ENCODE measurements at regions not wholly inside any gene's neighbourhood (a gene's known extent, or its start where the extent isn't known, plus 50 kb on each side); places are given as distances from the start of the nearest gene placed in this dataset.

DNA sequence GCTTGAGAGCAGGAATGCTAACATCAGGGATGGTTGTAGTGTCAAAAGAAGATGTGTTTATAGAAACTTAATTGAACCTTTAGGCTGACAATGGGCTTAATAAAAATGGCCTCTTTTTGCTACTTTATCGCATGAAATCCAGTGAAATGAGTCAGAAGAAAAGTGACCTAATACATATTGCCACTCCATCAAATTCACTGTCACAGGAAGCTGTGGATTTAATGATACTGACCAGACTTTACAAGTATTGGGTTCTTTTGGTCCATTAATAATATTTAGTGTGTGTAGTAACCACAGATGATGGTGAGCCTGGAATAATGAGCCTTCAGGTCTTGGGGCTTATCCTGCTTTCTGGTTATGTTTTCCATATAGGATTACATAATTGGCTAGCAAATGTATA lies 231.8 kb upstream of the GMDS start:
- CTCF ChIA-PET = no interaction called here
- no peak for DNase-seq
- POLR2A ChIA-PET = no interaction called here

DNA sequence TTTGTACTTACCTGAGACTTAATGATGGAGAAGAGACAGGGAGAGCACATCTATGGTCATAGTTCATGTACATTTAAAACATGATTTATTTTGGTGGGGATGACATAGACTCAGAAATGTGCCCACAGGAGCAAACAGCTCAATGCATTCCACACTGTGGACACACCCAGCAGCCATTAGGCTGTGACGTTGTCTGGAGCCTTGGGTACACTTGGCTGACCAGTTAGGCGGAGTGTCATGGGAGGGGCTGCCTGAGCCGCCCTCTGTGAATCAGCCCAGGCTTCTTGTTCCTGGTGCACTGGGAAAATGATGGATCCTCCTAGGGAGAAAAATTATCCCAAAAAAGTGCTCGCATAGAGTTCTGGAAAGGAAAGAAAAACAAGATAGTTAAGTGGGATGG lies 231.0 kb upstream of the GMDS start:
- Mint-ChIP-seq H3K36me3 (no peaks in the 10 kb centered on the region), H3K27ac (peak overlapping the region in 1 of 9 donors; percentile 62), H3K4me1 (no peaks in the 10 kb centered on the region), H3K27me3 (peaks cover 7 to 35% (median 15%) of the 10 kb centered on the region in 5 donors), H3K9me3 (peaks cover 0 to 2% (median 0%) of the 10 kb centered on the region in 11 donors), H3K4me3 (no peak overlapping the region)
- Histone ChIP-seq H3K36me3 (ENCODE audit: control insufficient read depth in 2 of 3, insufficient read depth in 3 of 3, low read length in 3 of 3) (no peaks in the 10 kb centered on the region), H3K27ac (ENCODE audit: low read depth, low read length) (no peak overlapping the region), H3K27me3 (ENCODE audit: control insufficient read depth in 2 of 2, insufficient read depth in 2 of 2, low read length in 2 of 2) (no peaks in the 10 kb centered on the region), H3K4me3 (ENCODE audit: low read length) (no peak overlapping the region), H3K9me3 (ENCODE audit: control insufficient read depth in 2 of 3, low read length in 3 of 3) (no peaks in the 10 kb centered on the region), H3K4me1 (ENCODE audit: control insufficient read depth in 2 of 2, insufficient read depth in 2 of 2, low read length in 2 of 2) (no peaks in the 10 kb centered on the region)
- no peak for ATAC-seq
- no peak for DNase-seq
- POLR2A ChIA-PET = no interaction called here
- CTCF ChIA-PET = no interaction called here
- intact Hi-C loops (cut with micrococcal nuclease) = no loop called here

More for the DNA sequence above, 231.8 kb upstream of the GMDS start:
- H3K4me3 Mint-ChIP-seq = no peak overlapping the region
- peaks cover 0 to 2% (median 0%) of the 10 kb centered on the region in 3 experiments for H3K9me3 ChIP-seq (ENCODE audit: control insufficient read depth in 2 of 3, low read length in 3 of 3)
- H3K9me3 Mint-ChIP-seq = peaks cover 0 to 6% (median 2%) of the 10 kb centered on the region in 11 donors
- no peaks in the 10 kb centered on the region for H3K4me1 Mint-ChIP-seq
- H3K27me3 ChIP-seq (ENCODE audit: control insufficient read depth in 2 of 2, insufficient read depth in 2 of 2, low read length in 2 of 2) = no peaks in the 10 kb centered on the region
- H3K27me3 Mint-ChIP-seq = peaks cover 9 to 35% (median 12%) of the 10 kb centered on the region in 5 donors
- H3K27ac Mint-ChIP-seq = no peak overlapping the region
- peaks cover 0 to 2% (median 0%) of the 10 kb centered on the region in 5 donors for H3K36me3 Mint-ChIP-seq
- ATAC-seq = no peak
- no peak overlapping the region for H3K27ac ChIP-seq (ENCODE audit: low read depth, low read length)
- H3K4me1 ChIP-seq (ENCODE audit: control insufficient read depth in 2 of 2, insufficient read depth in 2 of 2, low read length in 2 of 2) = no peaks in the 10 kb centered on the region
- H3K36me3 ChIP-seq (ENCODE audit: control insufficient read depth in 2 of 3, insufficient read depth in 3 of 3, low read length in 3 of 3) = no peaks in the 10 kb centered on the region
- intact Hi-C loops (cut with micrococcal nuclease) = no loop called here
- H3K4me3 ChIP-seq (ENCODE audit: low read length) = no peak overlapping the region

DNA sequence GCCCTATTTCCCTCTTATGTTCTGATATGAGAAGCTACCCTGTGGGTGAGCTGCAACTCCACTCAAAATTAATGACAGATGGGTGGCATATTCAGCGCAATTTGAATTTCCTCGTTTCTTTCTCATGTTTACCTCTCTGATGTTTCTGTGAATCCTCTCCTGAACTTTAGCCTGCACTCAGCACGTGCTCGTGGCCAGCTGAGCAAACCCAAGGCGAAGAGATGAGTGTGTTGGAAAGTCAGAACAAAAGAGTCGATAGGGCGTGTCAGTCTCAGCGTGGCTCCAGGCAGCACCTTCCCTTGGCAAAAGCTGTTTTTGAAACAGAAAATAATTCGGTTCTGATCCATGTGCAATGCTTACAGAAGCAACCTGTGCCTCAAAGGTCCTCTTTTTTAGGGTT lies 226.1 kb upstream of the GMDS start:
- Mint-ChIP-seq H3K9me3 (peaks cover 0 to 2% (median 0%) of the 10 kb centered on the region in 11 donors), H3K27me3 (peaks cover 24 to 55% (median 33%) of the 10 kb centered on the region in 5 donors), H3K4me3 (no peak overlapping the region), H3K4me1 (peaks cover 0 to 3% (median 0%) of the 10 kb centered on the region in 7 donors), H3K27ac (no peak overlapping the region), H3K36me3 (peaks cover 0 to 4% (median 0%) of the 10 kb centered on the region in 5 donors)
- no peak for ATAC-seq
- no peak overlapping the region for H3K27ac ChIP-seq (ENCODE audit: low read depth, low read length)
- H3K9me3 ChIP-seq (ENCODE audit: control insufficient read depth in 2 of 3, low read length in 3 of 3) = no peaks in the 10 kb centered on the region
- no peak for DNase-seq
- intact Hi-C loops (cut with micrococcal nuclease) = no loop called here
- no peaks in the 10 kb centered on the region for H3K36me3 ChIP-seq (ENCODE audit: control insufficient read depth in 2 of 3, insufficient read depth in 3 of 3, low read length in 3 of 3)
- POLR2A ChIA-PET = no interaction called here
- H3K4me1 ChIP-seq (ENCODE audit: control insufficient read depth in 2 of 2, insufficient read depth in 2 of 2, low read length in 2 of 2) = no peaks in the 10 kb centered on the region
- CTCF ChIA-PET = no interaction called here
- H3K27me3 ChIP-seq (ENCODE audit: control insufficient read depth in 2 of 2, insufficient read depth in 2 of 2, low read length in 2 of 2) = no peaks in the 10 kb centered on the region
- H3K4me3 ChIP-seq (ENCODE audit: low read length) = no peak overlapping the region

DNA sequence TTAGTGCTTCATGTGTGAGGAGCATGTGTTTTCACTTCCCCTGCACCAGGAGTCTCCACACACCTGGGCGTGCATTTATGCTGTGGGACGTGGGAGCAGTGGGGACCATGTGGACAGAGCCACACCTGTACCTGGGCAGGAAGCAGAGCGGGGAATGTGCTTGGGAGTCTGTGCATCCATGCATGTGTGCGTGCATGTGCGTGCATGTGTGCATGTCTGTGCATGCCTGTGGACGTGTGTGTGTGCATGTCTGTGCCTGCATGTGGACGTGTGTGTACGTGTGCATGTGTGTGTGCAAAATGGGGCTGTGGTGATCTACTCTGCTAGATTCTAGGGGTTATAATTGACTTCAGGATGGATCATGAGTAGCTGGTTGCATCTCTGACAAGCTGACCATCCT lies 224.0 kb upstream of the GMDS start:
- intact Hi-C loops (cut with micrococcal nuclease) = no loop called here
- Histone ChIP-seq H3K9me3 (ENCODE audit: control insufficient read depth in 2 of 3, low read length in 3 of 3) (no peaks in the 10 kb centered on the region), H3K4me1 (ENCODE audit: control insufficient read depth in 2 of 2, insufficient read depth in 2 of 2, low read length in 2 of 2) (no peaks in the 10 kb centered on the region), H3K27ac (ENCODE audit: low read depth, low read length) (no peak overlapping the region), H3K27me3 (ENCODE audit: control insufficient read depth in 2 of 2, insufficient read depth in 2 of 2, low read length in 2 of 2) (no peaks in the 10 kb centered on the region), H3K36me3 (ENCODE audit: control insufficient read depth in 2 of 3, insufficient read depth in 3 of 3, low read length in 3 of 3) (no peaks in the 10 kb centered on the region), H3K4me3 (ENCODE audit: low read length) (no peak overlapping the region)
- CTCF ChIA-PET = no interaction called here
- H3K36me3 Mint-ChIP-seq = peaks cover 0 to 4% (median 0%) of the 10 kb centered on the region in 5 donors
- POLR2A ChIA-PET = no interaction called here
- ATAC-seq (no peak), DNase-seq (no peak)
- H3K9me3 Mint-ChIP-seq = peaks cover 0 to 2% (median 0%) of the 10 kb centered on the region in 11 donors
- no peak overlapping the region for H3K4me3 Mint-ChIP-seq
- peaks cover 20 to 55% (median 36%) of the 10 kb centered on the region in 5 donors for H3K27me3 Mint-ChIP-seq
- H3K27ac Mint-ChIP-seq = no peak overlapping the region
- peaks cover 0 to 3% (median 0%) of the 10 kb centered on the region in 7 donors for H3K4me1 Mint-ChIP-seq

DNA sequence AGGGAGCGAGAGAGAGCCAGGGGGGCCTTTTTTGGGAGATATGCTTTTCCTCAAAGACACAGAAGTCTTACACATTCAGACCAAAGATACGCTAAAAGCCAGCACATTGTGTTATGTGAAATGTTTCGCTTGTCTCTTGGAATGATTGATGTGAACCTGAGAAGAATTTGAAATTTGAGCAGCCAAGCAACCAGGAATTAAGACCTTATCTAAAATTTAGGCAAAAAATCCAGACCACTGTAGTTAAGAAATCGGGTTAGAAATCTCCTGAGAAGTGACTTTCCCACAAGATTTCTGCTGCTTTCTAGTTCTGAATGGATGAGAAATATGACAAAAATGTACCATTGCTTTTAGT lies 223.2 kb upstream of the GMDS start:
- Histone ChIP-seq H3K27ac (ENCODE audit: low read depth, low read length) (no peak overlapping the region), H3K36me3 (ENCODE audit: control insufficient read depth in 2 of 3, insufficient read depth in 3 of 3, low read length in 3 of 3) (no peaks in the 10 kb centered on the region), H3K27me3 (ENCODE audit: control insufficient read depth in 2 of 2, insufficient read depth in 2 of 2, low read length in 2 of 2) (no peaks in the 10 kb centered on the region), H3K9me3 (ENCODE audit: control insufficient read depth in 2 of 3, low read length in 3 of 3) (no peaks in the 10 kb centered on the region), H3K4me3 (ENCODE audit: low read length) (no peak overlapping the region), H3K4me1 (ENCODE audit: control insufficient read depth in 2 of 2, insufficient read depth in 2 of 2, low read length in 2 of 2) (no peaks in the 10 kb centered on the region)
- intact Hi-C loops (cut with micrococcal nuclease) = no loop called here
- Mint-ChIP-seq H3K27me3 (peaks cover 20 to 55% (median 36%) of the 10 kb centered on the region in 5 donors), H3K36me3 (peaks cover 0 to 4% (median 0%) of the 10 kb centered on the region in 5 donors), H3K4me3 (no peak overlapping the region), H3K4me1 (peaks cover 0 to 3% (median 0%) of the 10 kb centered on the region in 7 donors), H3K27ac (no peak overlapping the region), H3K9me3 (peaks cover 0 to 2% (median 0%) of the 10 kb centered on the region in 11 donors)
- ChIA-PET CTCF (no interaction called here), POLR2A (no interaction called here)
- ATAC-seq (no peak), DNase-seq (no peak)

DNA sequence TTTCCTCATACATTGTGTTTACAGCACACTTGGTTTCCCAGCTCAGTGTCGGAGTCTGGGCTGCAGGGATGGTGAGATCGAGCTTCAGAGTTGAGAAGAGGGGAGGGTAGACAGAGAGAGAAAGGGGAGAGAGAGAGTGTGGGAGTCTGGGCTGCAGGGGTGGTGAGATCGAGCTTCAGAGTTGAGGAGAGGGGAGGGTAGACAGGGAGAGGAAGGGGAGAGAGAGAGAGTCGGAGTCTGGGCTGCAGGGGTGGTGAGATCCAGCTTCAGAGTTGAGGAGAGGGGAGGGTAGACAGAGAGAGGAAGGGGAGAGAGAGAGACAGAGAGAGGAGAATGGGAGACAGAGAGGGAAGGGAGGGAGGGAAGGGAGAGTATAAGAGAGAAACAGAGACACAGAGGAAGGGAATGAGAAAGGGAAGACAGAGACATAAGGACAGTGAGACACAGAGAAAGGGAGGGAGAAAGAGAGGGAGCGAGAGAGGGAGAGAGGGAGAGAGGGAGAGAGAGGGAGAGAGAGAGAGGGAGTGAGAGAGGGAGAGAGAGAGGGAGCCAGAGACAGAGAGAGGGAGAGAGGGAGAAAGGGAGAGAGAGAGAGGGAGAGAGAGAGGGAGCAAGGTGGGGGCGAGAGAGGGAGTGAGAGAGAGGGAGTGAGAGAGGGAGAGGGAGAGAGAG lies 222.7 kb upstream of the GMDS start:
- no peak overlapping the region for H3K27ac Mint-ChIP-seq
- H3K4me3 Mint-ChIP-seq = no peak overlapping the region
- H3K36me3 Mint-ChIP-seq = peaks cover 0 to 4% (median 0%) of the 10 kb centered on the region in 5 donors
- no peak for ATAC-seq
- peaks cover 0 to 3% (median 0%) of the 10 kb centered on the region in 7 donors for H3K4me1 Mint-ChIP-seq
- Histone ChIP-seq H3K4me3 (ENCODE audit: low read length) (no peak overlapping the region), H3K36me3 (ENCODE audit: control insufficient read depth in 2 of 3, insufficient read depth in 3 of 3, low read length in 3 of 3) (no peaks in the 10 kb centered on the region), H3K27ac (ENCODE audit: low read depth, low read length) (no peak overlapping the region), H3K4me1 (ENCODE audit: control insufficient read depth in 2 of 2, insufficient read depth in 2 of 2, low read length in 2 of 2) (no peaks in the 10 kb centered on the region), H3K27me3 (ENCODE audit: control insufficient read depth in 2 of 2, insufficient read depth in 2 of 2, low read length in 2 of 2) (no peaks in the 10 kb centered on the region), H3K9me3 (ENCODE audit: control insufficient read depth in 2 of 3, low read length in 3 of 3) (no peaks in the 10 kb centered on the region)
- CTCF ChIA-PET = no interaction called here
- H3K9me3 Mint-ChIP-seq = peaks cover 0 to 2% (median 0%) of the 10 kb centered on the region in 11 donors
- no peak for DNase-seq
- H3K27me3 Mint-ChIP-seq = peaks cover 20 to 54% (median 36%) of the 10 kb centered on the region in 5 donors
- POLR2A ChIA-PET = no interaction called here
- intact Hi-C loops (cut with micrococcal nuclease) = no loop called here

DNA sequence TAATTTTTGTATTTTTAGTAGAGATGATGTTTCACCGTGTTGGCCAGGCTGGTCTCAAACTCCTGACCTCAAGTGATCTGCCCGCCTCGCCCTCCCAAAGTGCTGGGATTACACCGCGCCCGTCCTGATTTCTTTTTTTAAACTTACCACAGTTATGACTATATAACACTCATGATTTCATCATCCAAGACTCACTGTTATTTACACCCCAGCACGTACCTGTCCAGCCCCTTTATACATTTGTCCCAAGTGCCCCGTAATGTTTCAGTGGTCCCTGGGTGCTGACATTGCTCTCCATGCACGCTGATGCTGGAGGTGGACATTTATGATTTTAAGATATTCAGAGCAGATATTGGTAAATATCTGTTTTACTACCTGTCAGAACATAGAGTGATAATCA lies 219.9 kb upstream of the GMDS start:
- intact Hi-C loops (cut with micrococcal nuclease) = no loop called here
- no peaks in the 10 kb centered on the region for H3K9me3 ChIP-seq (ENCODE audit: control insufficient read depth in 2 of 3, low read length in 3 of 3)
- Mint-ChIP-seq H3K27me3 (peaks cover 10 to 39% (median 29%) of the 10 kb centered on the region in 5 donors), H3K4me1 (peaks cover 0 to 3% (median 0%) of the 10 kb centered on the region in 7 donors), H3K4me3 (no peak overlapping the region), H3K27ac (no peak overlapping the region), H3K36me3 (peaks cover 0 to 4% (median 0%) of the 10 kb centered on the region in 5 donors), H3K9me3 (peaks cover 0 to 3% (median 0%) of the 10 kb centered on the region in 11 donors)
- ChIA-PET CTCF (no interaction called here), POLR2A (no interaction called here)
- H3K27ac ChIP-seq (ENCODE audit: low read depth, low read length) = no peak overlapping the region
- H3K4me3 ChIP-seq (ENCODE audit: low read length) = no peak overlapping the region
- H3K27me3 ChIP-seq (ENCODE audit: control insufficient read depth in 2 of 2, insufficient read depth in 2 of 2, low read length in 2 of 2) = no peaks in the 10 kb centered on the region
- DNase-seq (no peak), ATAC-seq (no peak)
- H3K36me3 ChIP-seq (ENCODE audit: control insufficient read depth in 2 of 3, insufficient read depth in 3 of 3, low read length in 3 of 3) = no peaks in the 10 kb centered on the region
- H3K4me1 ChIP-seq (ENCODE audit: control insufficient read depth in 2 of 2, insufficient read depth in 2 of 2, low read length in 2 of 2) = no peaks in the 10 kb centered on the region
